ENCODE measurements at regions not wholly inside any gene's neighbourhood (a gene's known extent, or its start where the extent isn't known, plus 50 kb on each side); places are given as distances from the start of the nearest gene placed in this dataset.

DNA sequence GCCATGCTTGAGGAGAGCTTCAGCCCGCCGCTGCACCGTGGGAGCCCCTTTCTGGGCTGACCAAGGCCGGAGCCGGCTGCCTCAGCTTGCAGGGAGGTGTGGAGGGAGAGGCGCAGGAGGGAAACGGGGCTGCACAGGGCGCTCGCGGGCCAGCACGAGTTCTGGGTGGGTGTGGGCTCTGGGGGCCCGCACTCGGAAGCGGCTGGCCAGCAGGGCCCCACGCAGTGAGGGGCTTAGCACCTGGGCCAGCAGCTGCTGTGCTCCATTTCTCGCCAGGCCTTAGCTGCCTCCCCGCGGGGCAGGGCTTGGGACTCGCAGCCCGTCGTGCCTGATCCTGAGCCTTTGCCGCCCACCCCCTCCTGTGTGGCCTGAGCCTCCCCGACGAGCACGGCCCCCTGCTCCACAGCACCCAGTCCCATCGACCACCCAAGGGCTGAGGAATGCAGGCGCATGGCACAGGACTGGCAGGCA is 1554.0 kb downstream of the KCNT2 start:
- POLR2A ChIA-PET: no interaction called here
- no peak for DNase-seq (ENCODE audit: extremely low spot score)
- CTCF ChIA-PET: no interaction called here
- TF ChIP-seq, protein P1, sequence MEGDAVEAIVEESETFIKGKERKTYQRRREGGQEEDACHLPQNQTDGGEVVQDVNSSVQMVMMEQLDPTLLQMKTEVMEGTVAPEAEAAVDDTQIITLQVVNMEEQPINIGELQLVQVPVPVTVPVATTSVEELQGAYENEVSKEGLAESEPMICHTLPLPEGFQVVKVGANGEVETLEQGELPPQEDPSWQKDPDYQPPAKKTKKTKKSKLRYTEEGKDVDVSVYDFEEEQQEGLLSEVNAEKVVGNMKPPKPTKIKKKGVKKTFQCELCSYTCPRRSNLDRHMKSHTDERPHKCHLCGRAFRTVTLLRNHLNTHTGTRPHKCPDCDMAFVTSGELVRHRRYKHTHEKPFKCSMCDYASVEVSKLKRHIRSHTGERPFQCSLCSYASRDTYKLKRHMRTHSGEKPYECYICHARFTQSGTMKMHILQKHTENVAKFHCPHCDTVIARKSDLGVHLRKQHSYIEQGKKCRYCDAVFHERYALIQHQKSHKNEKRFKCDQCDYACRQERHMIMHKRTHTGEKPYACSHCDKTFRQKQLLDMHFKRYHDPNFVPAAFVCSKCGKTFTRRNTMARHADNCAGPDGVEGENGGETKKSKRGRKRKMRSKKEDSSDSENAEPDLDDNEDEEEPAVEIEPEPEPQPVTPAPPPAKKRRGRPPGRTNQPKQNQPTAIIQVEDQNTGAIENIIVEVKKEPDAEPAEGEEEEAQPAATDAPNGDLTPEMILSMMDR (IDR thresholded peaks at IDR 0.05; ENCODE audit: control extremely low read depth, extremely low read depth, low read depth, missing control alignments): no peak

DNA sequence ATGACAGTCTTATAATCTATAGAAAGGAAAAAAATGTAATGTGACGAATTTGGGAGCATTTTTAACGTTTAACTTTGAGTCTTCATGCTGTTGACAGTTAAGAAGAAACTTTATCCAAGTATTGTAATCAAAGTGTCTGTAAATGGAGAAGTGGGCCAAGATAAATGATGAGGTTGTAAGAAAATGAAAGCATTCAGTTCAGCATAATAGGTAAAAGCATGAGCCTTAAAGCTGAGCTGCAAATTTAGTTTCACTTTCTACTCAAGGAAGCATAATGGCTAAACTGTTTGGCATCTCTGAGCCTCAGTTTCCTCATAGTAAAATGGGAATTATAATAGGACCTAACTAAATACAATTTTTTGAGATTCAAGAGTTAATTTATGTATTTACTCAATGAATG is 1554.8 kb downstream of the KCNT2 start:
- TF ChIP-seq, protein P1 (IDR thresholded peaks at IDR 0.05; ENCODE audit: control extremely low read depth, extremely low read depth, low read depth, missing control alignments): no peak
- DNase-seq (ENCODE audit: extremely low spot score): no peak
- ChIA-PET POLR2A (no interaction called here), CTCF (no interaction called here)

DNA sequence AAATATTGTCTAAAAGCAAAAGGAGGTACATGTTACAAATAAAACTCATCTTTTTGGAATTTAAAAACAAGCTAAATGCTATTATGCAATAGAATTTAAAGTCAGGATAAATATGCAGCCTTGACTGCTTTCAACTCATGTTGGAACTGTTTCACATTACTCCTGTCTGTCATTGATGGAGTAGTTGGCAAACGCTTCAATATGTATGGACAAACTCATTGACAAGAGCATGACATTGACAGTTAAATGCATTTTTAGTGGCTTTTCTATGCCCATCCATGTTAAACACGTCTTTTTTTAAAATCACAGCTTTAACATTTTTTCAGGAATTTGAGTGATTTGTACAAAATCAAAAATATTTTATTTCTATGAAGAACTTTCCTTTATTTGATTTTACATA is 1560.5 kb downstream of the KCNT2 start:
- ChIA-PET POLR2A (no interaction called here), CTCF (no interaction called here)
- TF ChIP-seq, protein P1 (IDR thresholded peaks at IDR 0.05; ENCODE audit: control extremely low read depth, extremely low read depth, low read depth, missing control alignments): no peak
- DNase-seq (ENCODE audit: extremely low spot score): no peak

DNA sequence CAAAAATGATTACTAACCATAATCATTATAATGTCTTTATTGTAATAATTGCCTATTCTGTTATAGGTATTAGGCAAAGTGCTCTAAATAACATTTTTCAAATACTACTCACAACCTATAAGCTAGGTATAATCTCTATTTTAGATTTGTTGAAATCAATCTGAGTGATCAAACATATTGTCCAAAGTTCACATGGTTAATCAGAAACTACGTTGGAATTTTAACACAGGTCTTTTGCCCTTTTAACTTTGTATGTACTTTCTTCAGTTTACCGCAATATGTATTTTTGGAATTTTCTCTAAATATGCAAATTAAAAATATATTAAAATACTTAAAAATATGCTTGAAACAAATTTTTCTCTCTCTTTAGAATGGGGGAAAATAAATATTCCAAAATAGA is 1563.2 kb downstream of the KCNT2 start:
- TF ChIP-seq, protein P1 (IDR thresholded peaks at IDR 0.05; ENCODE audit: control extremely low read depth, extremely low read depth, low read depth, missing control alignments): no peak
- ChIA-PET CTCF (no interaction called here), POLR2A (no interaction called here)
- DNase-seq (ENCODE audit: extremely low spot score): no peak

DNA sequence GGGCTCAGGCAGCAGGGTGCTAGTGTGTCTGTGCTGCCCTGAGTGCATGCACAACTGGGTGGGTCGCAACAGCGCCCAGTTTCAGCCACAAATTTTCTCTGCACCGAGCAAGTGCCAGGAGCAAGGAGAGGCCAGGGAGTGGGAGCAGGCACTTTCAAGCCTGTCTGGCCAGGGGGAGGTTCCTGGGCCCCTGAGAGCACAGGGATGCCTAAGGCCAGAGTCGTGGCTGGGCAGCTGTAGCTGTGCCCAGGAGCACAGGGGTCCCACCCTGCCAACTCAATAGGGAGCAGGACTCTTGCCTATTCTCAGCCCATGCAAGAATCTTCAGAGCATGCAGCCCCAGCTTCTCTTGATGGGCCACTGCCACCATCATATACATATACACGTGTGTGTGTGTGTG is 1577.4 kb downstream of the KCNT2 start:
- TF ChIP-seq, protein P1 (IDR thresholded peaks at IDR 0.05; ENCODE audit: control extremely low read depth, extremely low read depth, low read depth, missing control alignments): no peak
- ChIA-PET CTCF (no interaction called here), POLR2A (no interaction called here)

DNA sequence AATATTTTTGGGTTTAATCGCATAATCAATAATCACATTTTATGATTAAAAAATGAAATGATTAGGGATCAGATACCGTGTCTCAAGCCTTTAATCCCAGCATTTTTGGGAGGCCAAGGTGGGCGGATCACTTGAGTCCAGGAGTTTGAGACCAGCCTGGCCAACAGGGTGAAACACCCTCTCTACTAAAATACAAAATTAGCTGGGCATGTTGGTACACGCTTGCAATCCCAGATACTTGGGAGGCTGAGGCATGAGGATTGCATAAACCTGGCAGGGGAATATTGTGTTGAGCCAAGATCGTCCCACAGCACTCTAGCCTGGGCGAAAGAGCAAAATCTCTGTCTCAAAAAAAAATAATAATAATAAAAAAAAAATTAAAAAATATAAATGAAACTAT is 1581.4 kb downstream of the KCNT2 start:
- ChIA-PET POLR2A (no interaction called here), CTCF (no interaction called here)
- TF ChIP-seq, protein P1 (IDR thresholded peaks at IDR 0.05; ENCODE audit: control extremely low read depth, extremely low read depth, low read depth, missing control alignments): no peak
- no peak for DNase-seq (ENCODE audit: extremely low spot score)

More for the DNA sequence above, 1577.4 kb downstream of the KCNT2 start:
- no peak for DNase-seq (ENCODE audit: extremely low spot score)

DNA sequence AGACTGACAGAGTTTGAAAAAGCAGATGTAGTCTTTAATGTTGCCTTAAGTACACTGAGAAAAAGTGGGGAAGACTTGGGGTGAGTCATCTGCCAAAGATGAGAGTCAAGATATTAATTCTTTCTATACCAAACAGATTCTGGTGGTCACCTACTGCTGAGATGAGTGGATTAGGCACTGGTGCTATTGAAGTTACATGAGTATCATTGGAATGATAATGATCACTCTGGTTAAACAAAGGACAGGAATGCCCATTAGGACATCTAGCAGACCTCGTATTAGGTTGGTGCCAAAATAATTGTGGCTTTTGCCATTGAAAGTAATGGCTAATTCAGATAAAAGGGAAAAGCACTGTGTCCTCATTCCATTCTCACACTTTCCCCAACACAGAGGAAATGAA is 1588.9 kb downstream of the KCNT2 start:
- no peak for DNase-seq (ENCODE audit: extremely low spot score)
- ChIA-PET POLR2A (no interaction called here), CTCF (no interaction called here)
- TF ChIP-seq, protein P1 (IDR thresholded peaks at IDR 0.05; ENCODE audit: control extremely low read depth, extremely low read depth, low read depth, missing control alignments): no peak

Data from GM10248 (cell line).